Suppressor macrophage treated with lipopolysaccharide for 1 hour (primary cell): ENCODE measurements at regions not wholly inside any gene's neighbourhood (a gene's known extent, or its start where the extent isn't known, plus 50 kb on each side); places are given as distances from the start of the nearest gene placed in this dataset.

ENCODE experiments used
- DNase-seq, 3 donors: peaks; one replicate each; pipeline ENCODE4 v3.0.0-alpha.2; 2020 to 2022

GRCh38 chr1:98021126-98021525, 100.3 kb upstream of the DPYD start:
- no peak for DNase-seq

- no peak for DNase-seq
These were observed 98.9 kb upstream of the DPYD start for GRCh38 chr1:98019747-98020146.

- DNase-seq = no peak
These were observed 97.2 kb upstream of the DPYD start for GRCh38 chr1:98018074-98018473.

- DNase-seq = no peak
These were observed 96.3 kb upstream of the DPYD start for GRCh38 chr1:98017184-98017583.

- DNase-seq = no peak
These were observed 87.5 kb upstream of the DPYD start for GRCh38 chr1:98008373-98008772.

GRCh38 chr1:98005326-98006010, 84.6 kb upstream of the DPYD start:
- DNase-seq = no peak

GRCh38 chr1:98003442-98003841, 82.6 kb upstream of the DPYD start:
- no peak for DNase-seq

- DNase-seq = no peak
These were observed 81.5 kb upstream of the DPYD start for GRCh38 chr1:98002288-98002687.

- peak in 1 of 3 donors; percentile 3 for DNase-seq
These were observed 80.9 kb upstream of the DPYD start for GRCh38 chr1:98001764-98002163.

GRCh38 chr1:97999320-97999719, 78.5 kb upstream of the DPYD start:
- no peak for DNase-seq

GRCh38 chr1:97996880-97997279, 76.0 kb upstream of the DPYD start:
- no peak for DNase-seq

- no peak for DNase-seq
These were observed 68.4 kb upstream of the DPYD start for GRCh38 chr1:97989094-97989680.

GRCh38 chr1:97986041-97987005, 65.5 kb upstream of the DPYD start:
- DNase-seq = peak in 1 of 3 donors; percentile 6

GRCh38 chr1:97983126-97983525, 62.3 kb upstream of the DPYD start:
- DNase-seq = no peak

- DNase-seq = no peak
These were observed 59.7 kb upstream of the DPYD start for GRCh38 chr1:97980530-97980929.

GRCh38 chr1:97976801-97977200, 56.0 kb upstream of the DPYD start:
- no peak for DNase-seq
